ENCODE measurements at regions not wholly inside any gene's neighbourhood (a gene's known extent, or its start where the extent isn't known, plus 50 kb on each side); places are given as distances from the start of the nearest gene placed in this dataset.

DNA sequence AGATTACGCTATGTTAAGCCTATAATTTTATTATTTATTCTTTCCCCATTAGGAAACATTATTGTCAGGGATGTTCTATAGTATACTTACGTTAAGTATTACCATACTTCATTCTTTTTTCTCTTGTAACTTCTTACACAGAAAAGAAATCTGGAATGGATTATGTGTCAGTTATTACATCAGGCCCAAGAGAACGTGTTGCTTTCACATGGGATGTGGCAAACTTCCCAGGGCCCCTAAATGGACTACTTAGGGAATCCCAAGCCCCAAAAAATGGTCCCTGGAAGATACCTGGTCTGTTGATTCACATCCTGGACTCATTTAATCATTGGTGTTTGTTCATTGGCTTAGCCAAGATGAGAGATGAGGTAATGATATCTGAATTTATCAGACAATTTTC lies 249.8 kb downstream of the NRIP1 start:
- no peaks in the 10 kb centered on the region for H3K9me3 ChIP-seq (replicated peaks; ENCODE audit: control insufficient read depth, insufficient read depth, low read depth, low read length)
- no peaks in the 10 kb centered on the region for H3K79me2 ChIP-seq (ENCODE audit: control insufficient read depth, insufficient read depth, low read length)
- intact Hi-C loops (cut with micrococcal nuclease) (no loop called here), in situ Hi-C loops (cut with MboI) (no loop called here)
- ChIA-PET CTCF (ENCODE audit: low intra/inter-chr PET ratio) (no interaction called here), POLR2A (no interaction called here)
- H3K4me3 ChIP-seq = no peak overlapping the region
- no peaks in the 10 kb centered on the region for H3K36me3 ChIP-seq (ENCODE audit: control insufficient read depth, insufficient read depth, low read length)
- H3K27ac ChIP-seq (ENCODE audit: extremely low read depth, low read depth, low read length) = no peak overlapping the region
- H3K9ac ChIP-seq (ENCODE audit: insufficient read depth in 1 of 2, low read depth in 2 of 2, low read length in 2 of 2) = no peak overlapping the region
- WGBS (ENCODE audit: insufficient coverage, low coverage, missing lambda C conversion rate) = 46% methylated on average over 3 of the region's 3 CpGs
- BruUV-seq (replicated peaks) = no TSS peak
- H3K9me1 ChIP-seq (ENCODE audit: control insufficient read depth, insufficient read depth, low read length) = no peaks in the 10 kb centered on the region
- no peaks in the 10 kb centered on the region for H4K20me1 ChIP-seq (replicated peaks; ENCODE audit: control insufficient read depth, insufficient read depth, low read length)
- H3K27me3 ChIP-seq (ENCODE audit: control insufficient read depth in 2 of 2, insufficient read depth in 2 of 2, low read length in 2 of 2) = no peaks in the 10 kb centered on the region
- no peak overlapping the region for H3K4me2 ChIP-seq (ENCODE audit: insufficient read depth, low read length)
- no peaks in the 10 kb centered on the region for H3K4me1 ChIP-seq (replicated peaks in 1 of 2; ENCODE audit: control insufficient read depth in 2 of 2, insufficient read depth in 2 of 2, low read length in 2 of 2)
- TF ChIP-seq MCM5 (IDR thresholded peaks at IDR 0.05; ENCODE audit: low read depth) (no peak), RBM17 (IDR thresholded peaks at IDR 0.05; ENCODE audit: borderline replicate concordance, low read depth, low read length) (no peak), SMARCC2 (IDR thresholded peaks at IDR 0.05; ENCODE audit: low read depth) (no peak), ZNF436 (CRISPR knock-in tag; IDR thresholded peaks at IDR 0.05) (no peak), KAT7 (CRISPR knock-in tag; IDR thresholded peaks at IDR 0.05; ENCODE audit: borderline replicate concordance) (no peak)
- FAIRE-seq (no peak), DNase-seq (ENCODE audit: extremely low read depth in 1 of 4, low spot score in 3 of 4) (no peak), ATAC-seq (no peak)
- H2AFZ ChIP-seq (ENCODE audit: low read depth, low read length) = no peak overlapping the region

DNA sequence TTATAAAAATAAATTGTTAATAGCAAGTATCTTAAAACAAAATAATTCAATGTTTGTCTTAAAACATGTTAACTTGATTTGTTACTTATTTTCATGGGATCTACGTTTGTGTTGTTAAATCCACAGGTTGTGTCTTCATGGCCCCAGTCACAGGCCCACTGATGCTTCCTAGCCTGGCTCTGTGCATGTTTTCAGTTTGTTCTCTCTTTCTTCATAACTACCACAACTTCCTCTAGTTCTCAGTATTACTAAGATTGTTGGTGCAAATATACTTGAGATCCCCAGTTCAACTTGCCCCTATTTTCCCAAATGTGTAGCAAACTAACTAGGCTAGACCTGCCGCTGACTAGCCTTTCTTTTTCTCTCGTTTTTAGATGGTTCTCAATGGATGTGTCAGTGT lies 250.5 kb downstream of the NRIP1 start:
- Histone ChIP-seq H3K9me3 (replicated peaks; ENCODE audit: control insufficient read depth, insufficient read depth, low read depth, low read length) (no peaks in the 10 kb centered on the region), H3K9me1 (ENCODE audit: control insufficient read depth, insufficient read depth, low read length) (no peaks in the 10 kb centered on the region), H3K36me3 (ENCODE audit: control insufficient read depth, insufficient read depth, low read length) (no peaks in the 10 kb centered on the region), H3K27me3 (ENCODE audit: control insufficient read depth in 2 of 2, insufficient read depth in 2 of 2, low read length in 2 of 2) (no peaks in the 10 kb centered on the region), H3K27ac (ENCODE audit: extremely low read depth, low read depth, low read length) (no peak overlapping the region), H4K20me1 (replicated peaks; ENCODE audit: control insufficient read depth, insufficient read depth, low read length) (no peaks in the 10 kb centered on the region), H3K4me2 (ENCODE audit: insufficient read depth, low read length) (no peak overlapping the region), H3K4me3 (no peak overlapping the region), H2AFZ (ENCODE audit: low read depth, low read length) (no peak overlapping the region), H3K9ac (ENCODE audit: insufficient read depth in 1 of 2, low read depth in 2 of 2, low read length in 2 of 2) (no peak overlapping the region), H3K79me2 (ENCODE audit: control insufficient read depth, insufficient read depth, low read length) (no peaks in the 10 kb centered on the region), H3K4me1 (replicated peaks in 1 of 2; ENCODE audit: control insufficient read depth in 2 of 2, insufficient read depth in 2 of 2, low read length in 2 of 2) (no peaks in the 10 kb centered on the region)
- POLR2A ChIA-PET = no interaction called here
- BruUV-seq (replicated peaks) = no TSS peak
- no peak for FAIRE-seq
- ATAC-seq = no peak
- in situ Hi-C loops (cut with MboI) = no loop called here
- intact Hi-C loops (cut with micrococcal nuclease) = no loop called here
- 23% methylated on average over 3 of the region's 3 CpGs for WGBS (ENCODE audit: insufficient coverage, low coverage, missing lambda C conversion rate)
- no peak for DNase-seq (ENCODE audit: extremely low read depth in 1 of 4, low spot score in 3 of 4)
- CTCF ChIA-PET (ENCODE audit: low intra/inter-chr PET ratio) = no interaction called here
- TF ChIP-seq NFXL1 (CRISPR knock-in tag; IDR thresholded peaks at IDR 0.05) (no peak), CBFA2T2 (conservative IDR thresholded peaks at IDR 0.05) (no peak), CEBPG (CRISPR knock-in tag; IDR thresholded peaks at IDR 0.05) (no peak), CEBPG (tag; conservative IDR thresholded peaks at IDR 0.05 in 1 of 2, IDR thresholded peaks at IDR 0.05 in 1 of 2) (no peak), ZNF778 (CRISPR knock-in tag; IDR thresholded peaks at IDR 0.05) (no peak), ZZZ3 (IDR thresholded peaks at IDR 0.05) (no peak), ZNF354B (CRISPR knock-in tag; IDR thresholded peaks at IDR 0.05) (no peak), ZNF133 (CRISPR knock-in tag; IDR thresholded peaks at IDR 0.05) (no peak), MEF2A (IDR thresholded peaks at IDR 0.05; ENCODE audit: control insufficient read depth, low read depth, low read length) (no peak), ZNF224 (CRISPR knock-in tag; IDR thresholded peaks at IDR 0.05) (no peak), SMARCC2 (IDR thresholded peaks at IDR 0.05; ENCODE audit: low read depth) (no peak), ZNF785 (CRISPR knock-in tag; IDR thresholded peaks at IDR 0.05) (no peak), ZNF347 (CRISPR knock-in tag; IDR thresholded peaks at IDR 0.05; ENCODE audit: low read depth) (no peak), PTBP1 (IDR thresholded peaks at IDR 0.05; ENCODE audit: low read depth, low read length) (no peak)
- TF ChIP-seq, protein P1, sequence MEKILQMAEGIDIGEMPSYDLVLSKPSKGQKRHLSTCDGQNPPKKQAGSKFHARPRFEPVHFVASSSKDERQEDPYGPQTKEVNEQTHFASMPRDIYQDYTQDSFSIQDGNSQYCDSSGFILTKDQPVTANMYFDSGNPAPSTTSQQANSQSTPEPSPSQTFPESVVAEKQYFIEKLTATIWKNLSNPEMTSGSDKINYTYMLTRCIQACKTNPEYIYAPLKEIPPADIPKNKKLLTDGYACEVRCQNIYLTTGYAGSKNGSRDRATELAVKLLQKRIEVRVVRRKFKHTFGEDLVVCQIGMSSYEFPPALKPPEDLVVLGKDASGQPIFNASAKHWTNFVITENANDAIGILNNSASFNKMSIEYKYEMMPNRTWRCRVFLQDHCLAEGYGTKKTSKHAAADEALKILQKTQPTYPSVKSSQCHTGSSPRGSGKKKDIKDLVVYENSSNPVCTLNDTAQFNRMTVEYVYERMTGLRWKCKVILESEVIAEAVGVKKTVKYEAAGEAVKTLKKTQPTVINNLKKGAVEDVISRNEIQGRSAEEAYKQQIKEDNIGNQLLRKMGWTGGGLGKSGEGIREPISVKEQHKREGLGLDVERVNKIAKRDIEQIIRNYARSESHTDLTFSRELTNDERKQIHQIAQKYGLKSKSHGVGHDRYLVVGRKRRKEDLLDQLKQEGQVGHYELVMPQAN (IDR thresholded peaks at IDR 0.05; ENCODE audit: borderline replicate concordance) = no peak

All from K562 (cell line).